ENCODE measurements at regions not wholly inside any gene's neighbourhood (a gene's known extent, or its start where the extent isn't known, plus 50 kb on each side); places are given as distances from the start of the nearest gene placed in this dataset.

DNA sequence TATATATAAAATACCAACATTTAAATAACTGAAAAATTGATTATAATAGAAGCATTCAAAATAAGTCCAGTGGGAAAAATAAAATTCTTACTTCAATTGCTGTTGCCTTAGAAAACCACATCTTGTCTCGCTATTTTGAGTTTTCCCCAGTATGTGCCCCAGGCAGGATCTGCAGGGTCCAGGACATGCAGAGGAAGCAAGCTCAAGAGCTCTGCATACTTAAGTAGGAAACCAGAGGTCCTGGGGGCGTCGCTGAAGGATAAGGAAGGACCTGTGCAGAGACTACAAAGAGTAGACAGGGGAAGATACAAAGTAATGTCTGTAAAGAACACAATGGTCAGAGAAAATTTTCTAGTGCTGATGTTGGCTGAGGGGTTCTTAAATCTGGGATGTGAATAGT is 310.5 kb upstream of the EMCN start:
- Histone ChIP-seq H3K9ac (ENCODE audit: low read length) (no peak overlapping the region), H3K9me2 (ENCODE audit: insufficient read depth) (no peaks in the 10 kb centered on the region), H3K9me3 (ENCODE audit: control insufficient read depth in 1 of 2, insufficient read depth in 1 of 2, low read depth in 1 of 2, low read length in 2 of 2) (no peaks in the 10 kb centered on the region), H4K20me1 (ENCODE audit: insufficient read depth) (no peaks in the 10 kb centered on the region), H3K79me2 (ENCODE audit: insufficient read depth, low read length) (no peaks in the 10 kb centered on the region), H3K27me3 (ENCODE audit: insufficient read depth, low read length) (no peaks in the 10 kb centered on the region), H3K4me3 (replicated peaks in 1 of 2; ENCODE audit: low read depth in 1 of 2, low read length in 2 of 2) (no peak overlapping the region), H3K36me3 (ENCODE audit: control insufficient read depth in 1 of 2, insufficient read depth in 2 of 2, low read length in 2 of 2) (no peaks in the 10 kb centered on the region), H3K4me1 (ENCODE audit: control insufficient read depth in 1 of 2, insufficient read depth in 2 of 2, low read length in 2 of 2) (peaks cover 5 to 10% of the 10 kb centered on the region in 2 experiments), H3K27ac (ENCODE audit: low read depth, low read length) (no peak overlapping the region), H2AFZ (ENCODE audit: low read depth, low read length, poor library complexity, severe bottlenecking) (no peak overlapping the region), H3K4me2 (ENCODE audit: low read length) (no peak overlapping the region)
- TF ChIP-seq, protein P1, sequence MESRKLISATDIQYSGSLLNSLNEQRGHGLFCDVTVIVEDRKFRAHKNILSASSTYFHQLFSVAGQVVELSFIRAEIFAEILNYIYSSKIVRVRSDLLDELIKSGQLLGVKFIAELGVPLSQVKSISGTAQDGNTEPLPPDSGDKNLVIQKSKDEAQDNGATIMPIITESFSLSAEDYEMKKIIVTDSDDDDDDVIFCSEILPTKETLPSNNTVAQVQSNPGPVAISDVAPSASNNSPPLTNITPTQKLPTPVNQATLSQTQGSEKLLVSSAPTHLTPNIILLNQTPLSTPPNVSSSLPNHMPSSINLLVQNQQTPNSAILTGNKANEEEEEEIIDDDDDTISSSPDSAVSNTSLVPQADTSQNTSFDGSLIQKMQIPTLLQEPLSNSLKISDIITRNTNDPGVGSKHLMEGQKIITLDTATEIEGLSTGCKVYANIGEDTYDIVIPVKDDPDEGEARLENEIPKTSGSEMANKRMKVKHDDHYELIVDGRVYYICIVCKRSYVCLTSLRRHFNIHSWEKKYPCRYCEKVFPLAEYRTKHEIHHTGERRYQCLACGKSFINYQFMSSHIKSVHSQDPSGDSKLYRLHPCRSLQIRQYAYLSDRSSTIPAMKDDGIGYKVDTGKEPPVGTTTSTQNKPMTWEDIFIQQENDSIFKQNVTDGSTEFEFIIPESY (IDR thresholded peaks at IDR 0.05; ENCODE audit: extremely low read depth, insufficient replicate concordance, low read length): no peak
- TF ChIP-seq, protein P2, sequence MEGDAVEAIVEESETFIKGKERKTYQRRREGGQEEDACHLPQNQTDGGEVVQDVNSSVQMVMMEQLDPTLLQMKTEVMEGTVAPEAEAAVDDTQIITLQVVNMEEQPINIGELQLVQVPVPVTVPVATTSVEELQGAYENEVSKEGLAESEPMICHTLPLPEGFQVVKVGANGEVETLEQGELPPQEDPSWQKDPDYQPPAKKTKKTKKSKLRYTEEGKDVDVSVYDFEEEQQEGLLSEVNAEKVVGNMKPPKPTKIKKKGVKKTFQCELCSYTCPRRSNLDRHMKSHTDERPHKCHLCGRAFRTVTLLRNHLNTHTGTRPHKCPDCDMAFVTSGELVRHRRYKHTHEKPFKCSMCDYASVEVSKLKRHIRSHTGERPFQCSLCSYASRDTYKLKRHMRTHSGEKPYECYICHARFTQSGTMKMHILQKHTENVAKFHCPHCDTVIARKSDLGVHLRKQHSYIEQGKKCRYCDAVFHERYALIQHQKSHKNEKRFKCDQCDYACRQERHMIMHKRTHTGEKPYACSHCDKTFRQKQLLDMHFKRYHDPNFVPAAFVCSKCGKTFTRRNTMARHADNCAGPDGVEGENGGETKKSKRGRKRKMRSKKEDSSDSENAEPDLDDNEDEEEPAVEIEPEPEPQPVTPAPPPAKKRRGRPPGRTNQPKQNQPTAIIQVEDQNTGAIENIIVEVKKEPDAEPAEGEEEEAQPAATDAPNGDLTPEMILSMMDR (IDR thresholded peaks at IDR 0.05 in 2 of 3, conservative IDR thresholded peaks at IDR 0.05 in 1 of 3; ENCODE audit: borderline replicate concordance in 1 of 3, insufficient read depth in 1 of 3, low read depth in 2 of 3, low read length in 2 of 3): no peak
- no peak for TF ChIP-seq YY1 (IDR thresholded peaks at IDR 0.05; ENCODE audit: extremely low read depth, insufficient replicate concordance, low read depth, low read length)
- TF ChIP-seq SIN3A (IDR thresholded peaks at IDR 0.05; ENCODE audit: low read depth): no peak
- TF ChIP-seq ZNF274 (IDR thresholded peaks at IDR 0.05; ENCODE audit: low read depth, low read length): no peak
- TF ChIP-seq EZH2 (IDR thresholded peaks at IDR 0.05): no peak
- no peak for TF ChIP-seq POLR2A (IDR thresholded peaks at IDR 0.05; ENCODE audit: borderline replicate concordance, extremely low read depth, insufficient read depth, insufficient read length)
- TF ChIP-seq, protein P3, sequence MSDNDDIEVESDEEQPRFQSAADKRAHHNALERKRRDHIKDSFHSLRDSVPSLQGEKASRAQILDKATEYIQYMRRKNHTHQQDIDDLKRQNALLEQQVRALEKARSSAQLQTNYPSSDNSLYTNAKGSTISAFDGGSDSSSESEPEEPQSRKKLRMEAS (IDR thresholded peaks at IDR 0.05): no peak
- TF ChIP-seq EZH2phosphoT487 (IDR thresholded peaks at IDR 0.05; ENCODE audit: borderline replicate concordance): no peak
- no peak for TF ChIP-seq POLR2AphosphoS5 (IDR thresholded peaks at IDR 0.05; ENCODE audit: low read depth, low read length)
- TF ChIP-seq, protein P4, sequence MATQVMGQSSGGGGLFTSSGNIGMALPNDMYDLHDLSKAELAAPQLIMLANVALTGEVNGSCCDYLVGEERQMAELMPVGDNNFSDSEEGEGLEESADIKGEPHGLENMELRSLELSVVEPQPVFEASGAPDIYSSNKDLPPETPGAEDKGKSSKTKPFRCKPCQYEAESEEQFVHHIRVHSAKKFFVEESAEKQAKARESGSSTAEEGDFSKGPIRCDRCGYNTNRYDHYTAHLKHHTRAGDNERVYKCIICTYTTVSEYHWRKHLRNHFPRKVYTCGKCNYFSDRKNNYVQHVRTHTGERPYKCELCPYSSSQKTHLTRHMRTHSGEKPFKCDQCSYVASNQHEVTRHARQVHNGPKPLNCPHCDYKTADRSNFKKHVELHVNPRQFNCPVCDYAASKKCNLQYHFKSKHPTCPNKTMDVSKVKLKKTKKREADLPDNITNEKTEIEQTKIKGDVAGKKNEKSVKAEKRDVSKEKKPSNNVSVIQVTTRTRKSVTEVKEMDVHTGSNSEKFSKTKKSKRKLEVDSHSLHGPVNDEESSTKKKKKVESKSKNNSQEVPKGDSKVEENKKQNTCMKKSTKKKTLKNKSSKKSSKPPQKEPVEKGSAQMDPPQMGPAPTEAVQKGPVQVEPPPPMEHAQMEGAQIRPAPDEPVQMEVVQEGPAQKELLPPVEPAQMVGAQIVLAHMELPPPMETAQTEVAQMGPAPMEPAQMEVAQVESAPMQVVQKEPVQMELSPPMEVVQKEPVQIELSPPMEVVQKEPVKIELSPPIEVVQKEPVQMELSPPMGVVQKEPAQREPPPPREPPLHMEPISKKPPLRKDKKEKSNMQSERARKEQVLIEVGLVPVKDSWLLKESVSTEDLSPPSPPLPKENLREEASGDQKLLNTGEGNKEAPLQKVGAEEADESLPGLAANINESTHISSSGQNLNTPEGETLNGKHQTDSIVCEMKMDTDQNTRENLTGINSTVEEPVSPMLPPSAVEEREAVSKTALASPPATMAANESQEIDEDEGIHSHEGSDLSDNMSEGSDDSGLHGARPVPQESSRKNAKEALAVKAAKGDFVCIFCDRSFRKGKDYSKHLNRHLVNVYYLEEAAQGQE (IDR thresholded peaks at IDR 0.05; ENCODE audit: low read depth): no peak
- TF ChIP-seq EGR1 (IDR thresholded peaks at IDR 0.05; ENCODE audit: low read depth): no peak
- TF ChIP-seq JUND (IDR thresholded peaks at IDR 0.05): no peak
- TF ChIP-seq SRF (IDR thresholded peaks at IDR 0.05; ENCODE audit: low read depth): no peak
- TF ChIP-seq TCF7L2 (IDR thresholded peaks at IDR 0.05; ENCODE audit: borderline replicate concordance, extremely low read depth, insufficient read depth, insufficient read length): no peak
- RAD21 ChIA-PET (ENCODE audit: low non-redundant PET in 1 of 2, low total read pairs in 2 of 2, uncharacterized antibody in 2 of 2, unreplicated experiment in 2 of 2): no interaction called here
- DNase-seq (ENCODE audit: low read depth, low spot score) (no peak), ATAC-seq (no peak)
- CTCF ChIA-PET: no interaction called here
- intact Hi-C loops (cut with micrococcal nuclease): no loop called here
- no TSS peak for BruUV-seq (replicated peaks)
- POLR2A ChIA-PET: no interaction called here
